Ovary (tissue), 7 donors: ENCODE measurements at regions not wholly inside any gene's neighbourhood (a gene's known extent, or its start where the extent isn't known, plus 50 kb on each side); places are given as distances from the start of the nearest gene placed in this dataset.

Experiments
- DNase-seq, 5 donors: peaks; one replicate each; pipeline ENCODE4 v3.0.0-alpha.2; 2019 to 2020
- H3K27ac ChIP-seq, 2 donors: fragments of 200-600 bp; one replicate each; pipeline versions ENCODE4 v1.5.1 to v1.8.0; 2019 to 2022
- H3K27me3 ChIP-seq: fragments of 200-600 bp; one replicate; pipeline ENCODE4 v1.8.0; 2022
- H3K36me3 ChIP-seq: fragments of 200-600 bp; sonication (generic); one replicate; pipeline ENCODE4 v1.5.1; 2019
- H3K4me1 ChIP-seq: one replicate; pipeline ENCODE4 v1.8.1; 2013; ENCODE audit warnings: mild to moderate bottlenecking, moderate library complexity; ENCODE audit not compliant: insufficient read depth
- H3K4me3 ChIP-seq: fragments of 200-600 bp; sonication (generic); one replicate; pipeline ENCODE4 v1.5.1; 2017
- H3K9me3 ChIP-seq, 2 donors: fragments of 200-600 bp in 1 of 2; sonication (generic) in 1 of 2; one replicate each; pipeline versions ENCODE4 v1.5.1 to v1.8.1; 2013 to 2019; ENCODE audit warnings: mild to moderate bottlenecking in 1 of 2, moderate library complexity in 1 of 2
- CTCF ChIP-seq, 3 donors: fragments of 450-650 bp in 2 of 3; fragments of 200-600 bp in 1 of 3; IDR thresholded peaks; one replicate each; pipeline versions ENCODE4 v1.5.1 to v1.8.0; 2016 to 2022; ENCODE audit warnings: antibody characterized with exemption in 3 of 3, mild to moderate bottlenecking in 1 of 3
- EP300 ChIP-seq: sonication (generic); formaldehyde crosslinking; IDR thresholded peaks from one replicate; pipeline ENCODE4 v1.6.1; 2017; ENCODE audit warnings: antibody characterized with exemption
- POLR2A ChIP-seq: fragments of 450-650 bp; IDR thresholded peaks from one replicate; pipeline ENCODE4 v1.6.1; 2017; ENCODE audit warnings: antibody characterized with exemption, mild to moderate bottlenecking, moderate library complexity
- WGBS, 3 donors: extraction: QIAGEN DNeasy Blood & Tissue Kit in 1 of 3; methylation state at CpG; one replicate each; pipeline versions ENCODE4 v1.1.5 to v1.1.7; 2013 to 2017; 5-methylcytosine and 5-hydroxymethylcytosine counted together
- intact Hi-C, 4 donors: fragments of 100-400 bp; cut with DNase I; formaldehyde crosslinking; loops; one replicate each; pipeline versions ENCODE4 v1.11.0 to v1.15.1; 2022 to 2023
- donor health status: DM: no; HTN: no; CAD: no; lungs with moderate emphysema.
- donor health status: DM: no; HTN: no; CAD: no.
- donor health status: Bipolar disorder and iron deficiency.
- donor health status: DM: no; HTN: no; CAD: no.
- donor health status: DM: yes; HTN: yes; CAD: no.

GRCh38 chr5:94009161-94009560 lies 267.8 kb upstream of the POU5F2 start:
- H3K27ac ChIP-seq: no peak overlapping the region
- no peaks in the 10 kb centered on the region for H3K27me3 ChIP-seq

GRCh38 chr5:93998951-93999455 lies 257.6 kb upstream of the POU5F2 start:
- Histone ChIP-seq H3K9me3 (no peaks in the 10 kb centered on the region), H3K4me3 (no peak overlapping the region)

More at GRCh38 chr5:94009161-94009560, 267.8 kb upstream of the POU5F2 start:
- Histone ChIP-seq H3K4me1 (no peaks in the 10 kb centered on the region), H3K9me3 (no peaks in the 10 kb centered on the region), H3K4me3 (no peak overlapping the region), H3K36me3 (no peaks in the 10 kb centered on the region)
- intact Hi-C loops: no loop called here
- no peak for TF ChIP-seq EP300
- no peak for TF ChIP-seq CTCF (IDR thresholded peaks at IDR 0.05)
- no peak for TF ChIP-seq POLR2A
- DNase-seq: no peak

GRCh38 chr5:93997562-93997961 lies 256.2 kb upstream of the POU5F2 start:
- Histone ChIP-seq H3K4me3 (no peak overlapping the region), H3K27me3 (no peaks in the 10 kb centered on the region), H3K4me1 (no peaks in the 10 kb centered on the region), H3K36me3 (no peaks in the 10 kb centered on the region), H3K27ac (no peak overlapping the region), H3K9me3 (no peaks in the 10 kb centered on the region)
- intact Hi-C loops: no loop called here
- TF ChIP-seq CTCF (IDR thresholded peaks at IDR 0.05): no peak
- TF ChIP-seq POLR2A: no peak
- TF ChIP-seq EP300: no peak
- WGBS, 3 donors: 46 to 56% (median 48%) methylated on average over 1 of the region's 1 CpG
- DNase-seq: no peak

More at GRCh38 chr5:93998951-93999455, 257.6 kb upstream of the POU5F2 start:
- WGBS, 3 donors: 6 to 13% (median 12%) methylated on average over 1 of the region's 1 CpG
- no peak overlapping the region for H3K27ac ChIP-seq
- no peaks in the 10 kb centered on the region for H3K27me3 ChIP-seq
- no peaks in the 10 kb centered on the region for H3K4me1 ChIP-seq
- H3K36me3 ChIP-seq: no peaks in the 10 kb centered on the region
- intact Hi-C loops: no loop called here
- TF ChIP-seq CTCF (IDR thresholded peaks at IDR 0.05) (no peak), EP300 (no peak), POLR2A (no peak)
- DNase-seq: no peak

GRCh38 chr5:93995126-93995621 lies 253.8 kb upstream of the POU5F2 start:
- no peaks in the 10 kb centered on the region for H3K9me3 ChIP-seq
- intact Hi-C loops: no loop called here
- 80 to 83% (median 81%) methylated on average over 3 of the region's 3 CpGs for WGBS, 3 donors
- no peaks in the 10 kb centered on the region for H3K36me3 ChIP-seq
- H3K27ac ChIP-seq: no peak overlapping the region
- no peak overlapping the region for H3K4me3 ChIP-seq
- H3K27me3 ChIP-seq: no peaks in the 10 kb centered on the region
- TF ChIP-seq EP300 (no peak), CTCF (IDR thresholded peaks at IDR 0.05) (no peak)
- peaks cover 2% of the 10 kb centered on the region for H3K4me1 ChIP-seq
- DNase-seq: no peak
